Thyroid gland (tissue), 4 donors: ENCODE measurements at regions not wholly inside any gene's neighbourhood (a gene's known extent, or its start where the extent isn't known, plus 50 kb on each side); places are given as distances from the start of the nearest gene placed in this dataset.
A peak's percentile ranks its signal among the peaks of the same experiment; 100 is the strongest.

ENCODE experiments used
- DNase-seq, 2 donors: peaks; one replicate each; pipeline ENCODE4 v3.0.0-alpha.2; 2019
- H3K27ac ChIP-seq, 3 donors: fragments of 200-600 bp; sonication (generic); 1 replicate in 2 of 3; 2 replicates in 1 of 3; pipeline ENCODE4 v1.5.1; 2016 to 2019; ENCODE audit warnings: mild to moderate bottlenecking in 1 of 3, moderate library complexity in 1 of 3
- H3K27me3 ChIP-seq: fragments of 200-600 bp; sonication (generic); one replicate; pipeline ENCODE4 v1.5.1; 2019
- H3K36me3 ChIP-seq, 2 donors: fragments of 200-600 bp; sonication (generic); one replicate each; pipeline ENCODE4 v1.5.1; 2016 to 2019
- H3K4me1 ChIP-seq, 2 donors: fragments of 200-600 bp; sonication (generic); one replicate each; pipeline ENCODE4 v1.5.1; 2017 to 2019
- H3K4me3 ChIP-seq, 3 donors: fragments of 200-600 bp; sonication (generic); replicated peaks in 1 of 3; 1 replicate in 2 of 3; 2 replicates in 1 of 3; pipeline ENCODE4 v1.5.1; 2016; ENCODE audit warnings: mild to moderate bottlenecking in 1 of 3
- H3K9me3 ChIP-seq: fragments of 200-600 bp; sonication (generic); one replicate; pipeline ENCODE4 v1.5.1; 2017
- POLR2A ChIP-seq, 2 donors: fragments of 450-650 bp; IDR thresholded peaks; one replicate each; pipeline ENCODE4 v1.6.1; 2017; ENCODE audit warnings: antibody characterized with exemption in 2 of 2, mild to moderate bottlenecking in 2 of 2, moderate library complexity in 1 of 2
- WGBS, 2 donors: methylation state at CpG; one replicate each; pipeline ENCODE4 v1.1.5; 2017; 5-methylcytosine and 5-hydroxymethylcytosine counted together
- intact Hi-C: fragments of 100-400 bp; cut with DNase I; formaldehyde crosslinking; loops from one replicate; pipeline ENCODE4 v1.15.1; 2023
- TF ChIP-seq, protein P1 (sequence below), 6 experiments: fragments of 200-600 bp in 3 of 6; fragments of 450-650 bp in 3 of 6; sonication (generic) in 3 of 6; IDR thresholded peaks; one replicate each; pipeline ENCODE4 v1.5.1; 2016 to 2019; ENCODE audit warnings: antibody characterized with exemption in 6 of 6, mild to moderate bottlenecking in 2 of 6, inconsistent platforms in 1 of 6, moderate library complexity in 1 of 6

- Histone ChIP-seq H3K9me3 (no peaks in the 10 kb centered on the region), H3K4me1 (peaks cover 0 to 13% of the 10 kb centered on the region in 2 donors), H3K4me3 (no peak overlapping the region), H3K36me3 (no peaks in the 10 kb centered on the region), H3K27me3 (no peaks in the 10 kb centered on the region), H3K27ac (no peak overlapping the region)
- intact Hi-C loops: no loop called here
- DNase-seq: no peak
- 70 to 84% methylated on average over 2 of the region's 2 CpGs for WGBS, 2 donors
- TF ChIP-seq, protein P1, sequence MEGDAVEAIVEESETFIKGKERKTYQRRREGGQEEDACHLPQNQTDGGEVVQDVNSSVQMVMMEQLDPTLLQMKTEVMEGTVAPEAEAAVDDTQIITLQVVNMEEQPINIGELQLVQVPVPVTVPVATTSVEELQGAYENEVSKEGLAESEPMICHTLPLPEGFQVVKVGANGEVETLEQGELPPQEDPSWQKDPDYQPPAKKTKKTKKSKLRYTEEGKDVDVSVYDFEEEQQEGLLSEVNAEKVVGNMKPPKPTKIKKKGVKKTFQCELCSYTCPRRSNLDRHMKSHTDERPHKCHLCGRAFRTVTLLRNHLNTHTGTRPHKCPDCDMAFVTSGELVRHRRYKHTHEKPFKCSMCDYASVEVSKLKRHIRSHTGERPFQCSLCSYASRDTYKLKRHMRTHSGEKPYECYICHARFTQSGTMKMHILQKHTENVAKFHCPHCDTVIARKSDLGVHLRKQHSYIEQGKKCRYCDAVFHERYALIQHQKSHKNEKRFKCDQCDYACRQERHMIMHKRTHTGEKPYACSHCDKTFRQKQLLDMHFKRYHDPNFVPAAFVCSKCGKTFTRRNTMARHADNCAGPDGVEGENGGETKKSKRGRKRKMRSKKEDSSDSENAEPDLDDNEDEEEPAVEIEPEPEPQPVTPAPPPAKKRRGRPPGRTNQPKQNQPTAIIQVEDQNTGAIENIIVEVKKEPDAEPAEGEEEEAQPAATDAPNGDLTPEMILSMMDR (IDR thresholded peaks at IDR 0.05): no peak
- no peak for TF ChIP-seq POLR2A (IDR thresholded peaks at IDR 0.05)
Measured at GRCh38 chr6:818196-818595, 125.3 kb upstream of the EXOC2 start.

DNA sequence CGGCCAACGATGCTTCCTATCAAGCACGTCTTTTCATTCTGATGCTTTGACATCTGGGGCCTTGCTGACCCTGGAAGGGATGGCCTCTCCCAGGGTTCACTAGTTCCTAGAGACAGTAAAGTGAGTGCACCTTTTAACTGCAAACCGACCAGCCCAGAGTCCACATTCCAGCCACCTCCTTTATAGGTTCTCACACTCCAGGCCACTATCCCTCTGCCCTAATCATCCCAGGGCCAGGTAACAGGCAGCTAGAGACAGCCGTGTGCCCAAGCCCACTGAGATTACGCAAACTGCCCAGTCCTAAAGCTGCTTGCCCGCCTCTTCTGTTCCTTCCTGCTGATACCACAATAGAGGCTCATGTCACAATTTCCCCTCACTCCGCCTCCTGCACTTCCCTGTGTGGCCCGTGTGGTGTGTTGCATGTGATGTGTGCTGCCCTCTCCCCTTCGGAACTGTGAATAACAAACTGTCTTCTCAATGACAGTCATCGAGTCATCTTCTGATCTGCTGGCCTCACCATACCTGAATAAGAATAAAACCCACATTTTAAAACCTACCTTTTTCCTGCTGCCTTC, 123.7 kb upstream of the EXOC2 start:
- 83 to 87% methylated on average over 11 of the region's 11 CpGs for WGBS, 2 donors
- Histone ChIP-seq H3K4me1 (peaks cover 0 to 13% of the 10 kb centered on the region in 2 donors), H3K27ac (no peak overlapping the region), H3K36me3 (no peaks in the 10 kb centered on the region), H3K4me3 (no peak overlapping the region), H3K9me3 (no peaks in the 10 kb centered on the region), H3K27me3 (no peaks in the 10 kb centered on the region)
- DNase-seq: no peak
- TF ChIP-seq, protein P1 (IDR thresholded peaks at IDR 0.05): no peak
- TF ChIP-seq POLR2A (IDR thresholded peaks at IDR 0.05): no peak
- intact Hi-C loops: no loop called here

DNA sequence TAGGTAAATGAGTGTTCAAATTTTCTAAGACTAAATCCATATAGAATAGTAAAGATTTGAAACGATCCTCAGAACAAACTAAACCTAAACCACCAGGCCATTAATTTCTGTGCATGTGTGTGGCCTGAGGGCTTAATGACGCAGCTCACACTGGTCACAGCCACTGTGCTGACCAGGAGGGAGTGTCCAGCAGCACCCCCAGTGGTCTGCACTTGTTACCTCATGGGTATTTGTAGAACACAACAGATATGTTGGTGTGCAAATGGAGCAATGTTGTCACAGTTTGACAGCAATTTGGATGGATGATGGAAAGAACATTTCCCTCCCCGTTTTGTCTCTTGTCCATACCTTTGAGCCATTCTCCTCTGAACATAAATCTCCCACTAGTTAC, 122.4 kb upstream of the EXOC2 start:
- Histone ChIP-seq H3K9me3 (no peaks in the 10 kb centered on the region), H3K27ac (no peak overlapping the region), H3K4me1 (peaks cover 0 to 13% of the 10 kb centered on the region in 2 donors), H3K27me3 (no peaks in the 10 kb centered on the region), H3K4me3 (no peak overlapping the region), H3K36me3 (no peaks in the 10 kb centered on the region)
- intact Hi-C loops: no loop called here
- TF ChIP-seq, protein P1 (IDR thresholded peaks at IDR 0.05): peak in 1 of 6 experiments; percentile 24
- no peak for TF ChIP-seq POLR2A (IDR thresholded peaks at IDR 0.05)
- DNase-seq: no peak
- 75 to 78% methylated on average over 3 of the region's 3 CpGs for WGBS, 2 donors

DNA sequence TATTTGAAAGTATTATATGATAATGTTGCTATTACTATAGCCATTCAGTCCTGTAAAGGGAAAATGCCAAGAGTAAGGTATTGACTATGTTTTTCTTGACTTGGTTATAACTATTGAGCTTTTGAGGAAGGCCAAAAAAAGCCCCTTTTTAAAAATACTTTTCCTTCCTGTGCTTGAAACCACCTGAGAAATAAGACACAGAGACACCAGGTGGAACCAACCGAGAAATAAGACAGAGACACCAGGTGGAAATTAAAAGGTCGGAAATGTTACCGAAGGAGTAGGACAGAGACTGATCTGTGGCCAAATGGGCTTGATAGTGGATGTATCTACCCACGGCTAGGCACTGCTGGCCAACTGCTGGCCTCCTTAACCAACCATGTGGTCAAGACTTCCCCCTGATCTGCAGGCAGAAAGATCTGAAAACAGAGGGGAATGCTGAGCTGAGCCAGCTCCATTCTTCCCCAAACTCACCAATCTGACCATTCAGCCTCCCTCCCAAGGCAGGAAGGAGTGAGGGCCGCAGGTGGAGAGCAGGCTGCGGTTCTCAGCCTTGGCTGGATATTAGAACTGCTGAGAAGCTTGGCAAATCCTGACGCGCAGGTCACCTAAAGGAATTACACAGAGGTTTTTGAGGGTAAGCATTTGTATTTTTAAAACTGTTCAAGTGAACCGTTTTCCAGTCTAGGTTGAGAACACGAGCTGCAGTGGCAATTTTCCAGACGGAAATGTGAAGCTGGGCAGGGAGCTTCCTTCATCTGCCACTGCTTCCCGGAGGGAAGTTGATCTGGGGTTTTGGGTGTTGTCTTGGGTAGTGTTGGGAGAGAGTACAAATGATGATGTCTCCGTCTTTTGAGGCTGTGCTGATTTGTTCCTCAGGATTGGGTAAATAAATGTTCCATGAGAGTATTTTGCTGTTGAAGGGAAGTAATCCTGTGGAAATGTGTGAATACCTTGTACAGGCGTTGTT, 121.7 kb upstream of the EXOC2 start:
- Histone ChIP-seq H3K36me3 (no peaks in the 10 kb centered on the region), H3K27ac (no peak overlapping the region), H3K9me3 (no peaks in the 10 kb centered on the region), H3K27me3 (no peaks in the 10 kb centered on the region), H3K4me1 (peaks cover 0 to 13% of the 10 kb centered on the region in 2 donors), H3K4me3 (no peak overlapping the region)
- 42 to 53% methylated on average over 14 of the region's 14 CpGs for whole genome bisulfite sequencing, 2 donors
- TF ChIP-seq, protein P1 (IDR thresholded peaks at IDR 0.05): no peak
- TF ChIP-seq POLR2A (IDR thresholded peaks at IDR 0.05): no peak
- DNase-seq: peak; percentile 6 to 36
- intact Hi-C loops: no loop called here

- no peaks in the 10 kb centered on the region for H3K9me3 ChIP-seq
- DNase-seq: no peak
- TF ChIP-seq, protein P1 (IDR thresholded peaks at IDR 0.05): no peak
- no peak for TF ChIP-seq POLR2A (IDR thresholded peaks at IDR 0.05)
- peaks cover 0 to 5% of the 10 kb centered on the region in 2 donors for H3K4me1 ChIP-seq
- H3K36me3 ChIP-seq: no peaks in the 10 kb centered on the region
- intact Hi-C loops: no loop called here
- 80 to 86% methylated on average over 2 of the region's 2 CpGs for WGBS, 2 donors
- H3K27ac ChIP-seq: no peak overlapping the region
- H3K27me3 ChIP-seq: no peaks in the 10 kb centered on the region
- no peak overlapping the region for H3K4me3 ChIP-seq
Measured at GRCh38 chr6:811831-812230, 118.9 kb upstream of the EXOC2 start.
